Natural killer cell (primary cell): ENCODE measurements at regions not wholly inside any gene's neighbourhood (a gene's known extent, or its start where the extent isn't known, plus 50 kb on each side); places are given as distances from the start of the nearest gene placed in this dataset.

Experiments used
- ATAC-seq, 3 donors: fragments of 150-1000 bp in 2 of 3; fragments of 200-7000 bp in 1 of 3; cut with Tn5 transposase; 1 replicate in 1 of 3; 2 replicates in 2 of 3; pipeline ENCODE4 v1.10.0; 2021; ENCODE audit warnings: mild to moderate bottlenecking in 2 of 3, moderate library complexity in 2 of 3
- DNase-seq, 2 donors: peaks; one replicate each; pipeline versions ENCODE4 v3.0.0 to v3.0.0-alpha.2; 2013 to 2021; ENCODE audit warnings: mixed read lengths in 1 of 2
- H3K27ac ChIP-seq: one replicate; pipeline ENCODE4 v1.5.1; 2013; ENCODE audit warnings: mild to moderate bottlenecking, low read length
- H3K27me3 ChIP-seq: one replicate; pipeline ENCODE4 v1.6.1; 2013; ENCODE audit warnings: low read length; ENCODE audit not compliant: control insufficient read depth, insufficient read depth
- H3K36me3 ChIP-seq: one replicate; pipeline ENCODE4 v1.6.1; 2013; ENCODE audit warnings: low read length; ENCODE audit not compliant: control insufficient read depth, insufficient read depth
- H3K4me1 ChIP-seq: one replicate; pipeline ENCODE4 v1.6.1; 2013; ENCODE audit warnings: low read length; ENCODE audit not compliant: control insufficient read depth, insufficient read depth
- H3K4me3 ChIP-seq: one replicate; pipeline ENCODE4 v1.5.1; 2013; ENCODE audit warnings: low read length
- H3K9me3 ChIP-seq: one replicate; pipeline ENCODE4 v1.6.1; 2013; ENCODE audit warnings: low read length; ENCODE audit not compliant: control insufficient read depth, insufficient read depth
- H3K27ac Mint-ChIP-seq, 2 donors: one replicate each; pipeline ENCODE4 v1.8.0; 2022; ENCODE audit warnings: mild to moderate bottlenecking in 2 of 2, mixed read lengths in 2 of 2, moderate library complexity in 1 of 2
- H3K27me3 Mint-ChIP-seq, 2 donors: one replicate each; pipeline ENCODE4 v1.8.0; 2022; ENCODE audit warnings: low read depth in 2 of 2, mixed read lengths in 2 of 2
- H3K36me3 Mint-ChIP-seq: one replicate; pipeline ENCODE4 v1.8.0; 2022; ENCODE audit warnings: mixed read lengths
- H3K4me1 Mint-ChIP-seq, 2 donors: one replicate each; pipeline ENCODE4 v1.8.0; 2022; ENCODE audit warnings: mixed read lengths in 2 of 2
- H3K4me3 Mint-ChIP-seq: one replicate; pipeline ENCODE4 v1.8.0; 2022; ENCODE audit warnings: mild to moderate bottlenecking, moderate library complexity, mixed read lengths
- H3K9me3 Mint-ChIP-seq, 2 donors: one replicate each; pipeline ENCODE4 v1.8.0; 2022; ENCODE audit warnings: mixed read lengths in 2 of 2
- CTCF ChIP-seq: fragments of 200-600 bp; IDR thresholded peaks from one replicate; pipeline ENCODE4 v1.8.0; 2022; ENCODE audit warnings: antibody characterized with exemption
- WGBS: methylation state at CpG from one replicate; pipeline ENCODE4 v1.1.7; 2013; ENCODE audit warnings: missing lambda C conversion rate; ENCODE audit not compliant: insufficient coverage; 5-methylcytosine and 5-hydroxymethylcytosine counted together
- intact Hi-C: fragments of 100-400 bp; cut with micrococcal nuclease; formaldehyde crosslinking; loops from one replicate; pipeline ENCODE4 v1.14.2; 2022

- Histone ChIP-seq H3K9me3 (no peaks in the 10 kb centered on the region), H3K27ac (no peak overlapping the region), H3K4me1 (no peaks in the 10 kb centered on the region), H3K27me3 (no peaks in the 10 kb centered on the region), H3K4me3 (no peak overlapping the region), H3K36me3 (no peaks in the 10 kb centered on the region)
- Mint-ChIP-seq H3K9me3 (peaks cover 0 to 4% of the 10 kb centered on the region in 2 donors), H3K36me3 (no peaks in the 10 kb centered on the region), H3K27ac (no peak overlapping the region), H3K27me3 (no peaks in the 10 kb centered on the region), H3K4me3 (no peak overlapping the region), H3K4me1 (no peaks in the 10 kb centered on the region)
- TF ChIP-seq CTCF = no peak
- DNase-seq (no peak), ATAC-seq (no peak)
- intact Hi-C loops = no loop called here
Observed at GRCh38 chr2:39994151-39994550, 215.1 kb upstream of the THUMPD2 start.

- Histone ChIP-seq H3K36me3 (no peaks in the 10 kb centered on the region), H3K9me3 (no peaks in the 10 kb centered on the region), H3K27me3 (no peaks in the 10 kb centered on the region), H3K27ac (no peak overlapping the region), H3K4me3 (no peak overlapping the region), H3K4me1 (no peaks in the 10 kb centered on the region)
- no peak for DNase-seq
- Mint-ChIP-seq H3K9me3 (peaks cover 0 to 4% of the 10 kb centered on the region in 2 donors), H3K36me3 (no peaks in the 10 kb centered on the region), H3K4me3 (no peak overlapping the region), H3K4me1 (no peaks in the 10 kb centered on the region), H3K27me3 (no peaks in the 10 kb centered on the region), H3K27ac (no peak overlapping the region)
- TF ChIP-seq CTCF = no peak
- WGBS = 0% methylated on average over 1 of the region's 2 CpGs
- intact Hi-C loops = no loop called here
- no peak for ATAC-seq
Observed at GRCh38 chr2:39991298-39991697, 212.2 kb upstream of the THUMPD2 start.

- Mint-ChIP-seq H3K4me3 (no peak overlapping the region), H3K9me3 (peaks cover 0 to 6% of the 10 kb centered on the region in 2 donors), H3K27me3 (no peaks in the 10 kb centered on the region), H3K27ac (no peak overlapping the region), H3K4me1 (no peaks in the 10 kb centered on the region), H3K36me3 (no peaks in the 10 kb centered on the region)
- no peak for ATAC-seq
- no peak for DNase-seq
- TF ChIP-seq CTCF = no peak
- H3K9me3 ChIP-seq = no peaks in the 10 kb centered on the region
- intact Hi-C loops = no loop called here
- no peaks in the 10 kb centered on the region for H3K27me3 ChIP-seq
- H3K4me3 ChIP-seq = no peak overlapping the region
- 92% methylated on average over 2 of the region's 2 CpGs for WGBS
- H3K4me1 ChIP-seq = no peaks in the 10 kb centered on the region
- no peaks in the 10 kb centered on the region for H3K36me3 ChIP-seq
- H3K27ac ChIP-seq = no peak overlapping the region
Observed at GRCh38 chr2:39990335-39990900, 211.4 kb upstream of the THUMPD2 start.

- intact Hi-C loops = no loop called here
- Mint-ChIP-seq H3K4me1 (no peaks in the 10 kb centered on the region), H3K4me3 (no peak overlapping the region), H3K27ac (no peak overlapping the region), H3K9me3 (peaks cover 0 to 6% of the 10 kb centered on the region in 2 donors), H3K27me3 (no peaks in the 10 kb centered on the region), H3K36me3 (no peaks in the 10 kb centered on the region)
- DNase-seq (no peak), ATAC-seq (no peak)
- no peaks in the 10 kb centered on the region for H3K4me1 ChIP-seq
- H3K27me3 ChIP-seq = no peaks in the 10 kb centered on the region
- H3K27ac ChIP-seq = no peak overlapping the region
- no peaks in the 10 kb centered on the region for H3K36me3 ChIP-seq
- no peak for TF ChIP-seq CTCF
- no peak overlapping the region for H3K4me3 ChIP-seq
- H3K9me3 ChIP-seq = no peaks in the 10 kb centered on the region
- WGBS = 56% methylated on average over 1 of the region's 3 CpGs
Observed at GRCh38 chr2:39989888-39990287, 210.8 kb upstream of the THUMPD2 start.
